ENCODE measurements at regions not wholly inside any gene's neighbourhood (a gene's known extent, or its start where the extent isn't known, plus 50 kb on each side); places are given as distances from the start of the nearest gene placed in this dataset.

- no peak for DNase-seq (ENCODE audit: low spot score)
Observed at GRCh38 chr17:5635949-5636348, 51.6 kb upstream of the NLRP1 start.

- no peak for DNase-seq (ENCODE audit: low spot score)
Observed at GRCh38 chr17:5638596-5638995, 54.3 kb upstream of the NLRP1 start.

GRCh38 chr17:5640726-5641125 is 56.4 kb upstream of the NLRP1 start:
- no peak for DNase-seq (ENCODE audit: low spot score)

- no peak for DNase-seq (ENCODE audit: low spot score)
Observed at GRCh38 chr17:5642752-5643151, 58.4 kb upstream of the NLRP1 start.

GRCh38 chr17:5644065-5644464 is 59.8 kb upstream of the NLRP1 start:
- DNase-seq (ENCODE audit: low spot score): no peak

- DNase-seq (ENCODE audit: low spot score): no peak
Observed at GRCh38 chr17:5651348-5651747, 67.0 kb upstream of the NLRP1 start.

- DNase-seq (ENCODE audit: low spot score): no peak
Observed at GRCh38 chr17:5661491-5662125, 77.3 kb upstream of the NLRP1 start.

GRCh38 chr17:5662409-5663085 is 78.2 kb upstream of the NLRP1 start:
- no peak for DNase-seq (ENCODE audit: low spot score)

GRCh38 chr17:5665164-5665563 is 80.9 kb upstream of the NLRP1 start:
- DNase-seq (ENCODE audit: low spot score): no peak

GRCh38 chr17:5667871-5668270 is 83.6 kb upstream of the NLRP1 start:
- no peak for DNase-seq (ENCODE audit: low spot score)

GRCh38 chr17:5668557-5669138 is 84.3 kb upstream of the NLRP1 start:
- no peak for DNase-seq (ENCODE audit: low spot score)

GRCh38 chr17:5669191-5669590 is 84.9 kb upstream of the NLRP1 start:
- DNase-seq (ENCODE audit: low spot score): no peak

GRCh38 chr17:5672141-5672540 is 87.8 kb upstream of the NLRP1 start:
- DNase-seq (ENCODE audit: low spot score): no peak

- no peak for DNase-seq (ENCODE audit: low spot score)
Observed at GRCh38 chr17:5672815-5673430, 88.6 kb upstream of the NLRP1 start.

- DNase-seq (ENCODE audit: low spot score): no peak
Observed at GRCh38 chr17:5675625-5676421, 91.5 kb upstream of the NLRP1 start.

GRCh38 chr17:5677620-5678019 is 93.3 kb upstream of the NLRP1 start:
- no peak for DNase-seq (ENCODE audit: low spot score)

- no peak for DNase-seq (ENCODE audit: low spot score)
Observed at GRCh38 chr17:5678171-5678570, 93.9 kb upstream of the NLRP1 start.

- DNase-seq (ENCODE audit: low spot score): no peak
Observed at GRCh38 chr17:5680766-5681165, 96.5 kb upstream of the NLRP1 start.

- no peak for DNase-seq (ENCODE audit: low spot score)
Observed at GRCh38 chr17:5683241-5683640, 98.9 kb upstream of the NLRP1 start.

- no peak for DNase-seq (ENCODE audit: low spot score)
Observed at GRCh38 chr17:5686074-5686635, 101.8 kb upstream of the NLRP1 start.

- no peak for DNase-seq (ENCODE audit: low spot score)
Observed at GRCh38 chr17:5687646-5688045, 103.3 kb upstream of the NLRP1 start.

GRCh38 chr17:5693821-5694220 is 109.5 kb upstream of the NLRP1 start:
- no peak for DNase-seq (ENCODE audit: low spot score)
